Activated CD8-positive, alpha-beta T cell treated with anti-CD3 and anti-CD28 coated beads for 36 hours (primary cell): ENCODE measurements at regions not wholly inside any gene's neighbourhood (a gene's known extent, or its start where the extent isn't known, plus 50 kb on each side); places are given as distances from the start of the nearest gene placed in this dataset.

Experiments used
- ATAC-seq: fragments of 200-7000 bp; cut with Tn5 transposase; one replicate; pipeline ENCODE4 v1.10.0; 2021; ENCODE audit warnings: mild to moderate bottlenecking, moderate library complexity
- CTCF ChIA-PET: fragments of 350-600 bp; sonication (Branson Sonifier 250); formaldehyde crosslinking; loops from one replicate; lab custom pipeline; 2021; ENCODE audit warnings: antibody characterized with exemption; lab: Charles Lee
- POLR2A ChIA-PET: fragments of 350-600 bp; sonication (Branson Sonifier 250); formaldehyde crosslinking; loops from one replicate; lab custom pipeline; 2021; ENCODE audit warnings: antibody characterized with exemption; lab: Charles Lee
- DNase-seq: peaks from one replicate; pipeline ENCODE4 v3.0.0-alpha.2; 2020
- H3K27ac Mint-ChIP-seq: one replicate; pipeline ENCODE4 v1.8.0; 2021; ENCODE audit warnings: mild to moderate bottlenecking, mixed read lengths
- H3K27me3 Mint-ChIP-seq: one replicate; pipeline ENCODE4 v1.8.0; 2021; ENCODE audit warnings: mixed read lengths
- H3K36me3 Mint-ChIP-seq: one replicate; pipeline ENCODE4 v1.8.0; 2021; ENCODE audit warnings: low read depth, mixed read lengths
- H3K4me1 Mint-ChIP-seq: one replicate; pipeline ENCODE4 v1.8.0; 2021; ENCODE audit warnings: low read depth, mixed read lengths
- H3K4me3 Mint-ChIP-seq: one replicate; pipeline ENCODE4 v1.8.0; 2021; ENCODE audit warnings: mild to moderate bottlenecking, moderate library complexity, mixed read lengths
- H3K9me3 Mint-ChIP-seq: one replicate; pipeline ENCODE4 v1.8.0; 2021; ENCODE audit warnings: mixed read lengths
- CTCF ChIP-seq: fragments of 200-600 bp; IDR thresholded peaks from one replicate; pipeline ENCODE4 v1.8.0; 2022; ENCODE audit warnings: antibody characterized with exemption, mild to moderate bottlenecking
- intact Hi-C: fragments of 100-400 bp; cut with micrococcal nuclease; formaldehyde crosslinking; loops from one replicate; pipeline ENCODE4 v1.10.0; 2022

- Mint-ChIP-seq H3K4me3 (no peak overlapping the region), H3K27me3 (no peaks in the 10 kb centered on the region), H3K9me3 (no peaks in the 10 kb centered on the region), H3K36me3 (no peaks in the 10 kb centered on the region), H3K4me1 (no peaks in the 10 kb centered on the region), H3K27ac (no peak overlapping the region)
- DNase-seq (no peak), ATAC-seq (no peak)
- ChIA-PET POLR2A (no interaction called here), CTCF (no interaction called here)
- intact Hi-C loops = no loop called here
- TF ChIP-seq CTCF = no peak
Observed at GRCh38 chr18:78309924-78310323, 669.7 kb upstream of the SALL3 start.

- Mint-ChIP-seq H3K27me3 (no peaks in the 10 kb centered on the region), H3K4me3 (no peak overlapping the region), H3K27ac (no peak overlapping the region), H3K9me3 (no peaks in the 10 kb centered on the region), H3K4me1 (no peaks in the 10 kb centered on the region), H3K36me3 (no peaks in the 10 kb centered on the region)
- no peak for TF ChIP-seq CTCF
- intact Hi-C loops = no loop called here
- no peak for DNase-seq
- ChIA-PET CTCF (interaction anchor here (1.5 kb wide), 1 partner anchor 18 kb away, joined by 3 read pairs; no protein-coding TSS in a partner anchor), POLR2A (no interaction called here)
- ATAC-seq = no peak
Observed at GRCh38 chr18:78319264-78319663, 660.4 kb upstream of the SALL3 start.

- CTCF ChIA-PET = interaction anchor here (1.5 kb wide), 1 partner anchor 18 kb away, joined by 3 read pairs; no protein-coding TSS in a partner anchor
- H3K36me3 Mint-ChIP-seq = no peaks in the 10 kb centered on the region
- H3K4me3 Mint-ChIP-seq = no peak overlapping the region
- no peaks in the 10 kb centered on the region for H3K27me3 Mint-ChIP-seq
- no peak for TF ChIP-seq CTCF
- H3K9me3 Mint-ChIP-seq = no peaks in the 10 kb centered on the region
- intact Hi-C loops = no loop called here
- ATAC-seq (no peak), DNase-seq (no peak)
- no peaks in the 10 kb centered on the region for H3K4me1 Mint-ChIP-seq
- POLR2A ChIA-PET = no interaction called here
- H3K27ac Mint-ChIP-seq = no peak overlapping the region
Observed at GRCh38 chr18:78319961-78320360, 659.7 kb upstream of the SALL3 start.

- Mint-ChIP-seq H3K4me1 (no peaks in the 10 kb centered on the region), H3K4me3 (no peak overlapping the region), H3K9me3 (no peaks in the 10 kb centered on the region), H3K36me3 (no peaks in the 10 kb centered on the region), H3K27ac (no peak overlapping the region), H3K27me3 (no peaks in the 10 kb centered on the region)
- ChIA-PET CTCF (no interaction called here), POLR2A (no interaction called here)
- ATAC-seq (no peak), DNase-seq (no peak)
- TF ChIP-seq CTCF = no peak
- intact Hi-C loops = no loop called here
Observed at GRCh38 chr18:78321402-78321801, 658.2 kb upstream of the SALL3 start.

GRCh38 chr18:78323453-78324197, 656.0 kb upstream of the SALL3 start:
- H3K4me3 Mint-ChIP-seq = no peak overlapping the region
- POLR2A ChIA-PET = no interaction called here
- DNase-seq (no peak), ATAC-seq (no peak)
- no peak overlapping the region for H3K27ac Mint-ChIP-seq
- CTCF ChIA-PET = no interaction called here
- no peaks in the 10 kb centered on the region for H3K27me3 Mint-ChIP-seq
- TF ChIP-seq CTCF = no peak
- H3K4me1 Mint-ChIP-seq = no peaks in the 10 kb centered on the region
- no peaks in the 10 kb centered on the region for H3K36me3 Mint-ChIP-seq
- H3K9me3 Mint-ChIP-seq = no peaks in the 10 kb centered on the region
- intact Hi-C loops = no loop called here
